BJ (cell line): ENCODE measurements at regions not wholly inside any gene's neighbourhood (a gene's known extent, or its start where the extent isn't known, plus 50 kb on each side); places are given as distances from the start of the nearest gene placed in this dataset.

Experiments used
- CTCF ChIA-PET: fragments of 350-600 bp; formaldehyde crosslinking; extraction: SDS; loops from one replicate; lab custom pipeline; 2021; ENCODE audit warnings: antibody characterized with exemption, inconsistent platforms; lab: Yijun Ruan, JAX
- POLR2A ChIA-PET: fragments of 300-600 bp; sonication (Branson Sonifier 250); formaldehyde crosslinking; extraction: SDS; loops from one replicate; lab custom pipeline; 2021; ENCODE audit warnings: antibody characterized with exemption; lab: Charles Lee
- DNase-seq: peaks from one replicate; pipeline ENCODE4 v3.0.0-alpha.2; 2011; ENCODE audit warnings: low read depth
- H3K27me3 ChIP-seq: 2 replicates; pipeline ENCODE4 v1.6.0; 2011; ENCODE audit warnings: low read length; ENCODE audit not compliant: control insufficient read depth, insufficient read depth
- H3K36me3 ChIP-seq: 2 replicates; pipeline ENCODE4 v1.5.1; 2011; ENCODE audit warnings: low read length; ENCODE audit not compliant: control insufficient read depth, insufficient read depth
- H3K4me3 ChIP-seq: 2 replicates; pipeline ENCODE4 v1.5.1; 2011; ENCODE audit warnings: low read depth, mild to moderate bottlenecking, control low read depth, low read length
- TF ChIP-seq, protein P1 (sequence below): IDR thresholded peaks from 2 replicates; pipeline ENCODE4 v1.5.1; 2011; ENCODE audit warnings: low read depth, mild to moderate bottlenecking, control low read depth, inconsistent platforms, low read length, moderate library complexity; ENCODE audit not compliant: insufficient read depth

- ChIA-PET POLR2A (no interaction called here), CTCF (interaction anchor here (1.6 kb wide), 1 partner anchor 12 kb away, joined by 6 read pairs; no protein-coding TSS in a partner anchor)
- no peak overlapping the region for H3K4me3 ChIP-seq
- H3K36me3 ChIP-seq: no peaks in the 10 kb centered on the region
- no peaks in the 10 kb centered on the region for H3K27me3 ChIP-seq
- no peak for DNase-seq
- TF ChIP-seq, protein P1, sequence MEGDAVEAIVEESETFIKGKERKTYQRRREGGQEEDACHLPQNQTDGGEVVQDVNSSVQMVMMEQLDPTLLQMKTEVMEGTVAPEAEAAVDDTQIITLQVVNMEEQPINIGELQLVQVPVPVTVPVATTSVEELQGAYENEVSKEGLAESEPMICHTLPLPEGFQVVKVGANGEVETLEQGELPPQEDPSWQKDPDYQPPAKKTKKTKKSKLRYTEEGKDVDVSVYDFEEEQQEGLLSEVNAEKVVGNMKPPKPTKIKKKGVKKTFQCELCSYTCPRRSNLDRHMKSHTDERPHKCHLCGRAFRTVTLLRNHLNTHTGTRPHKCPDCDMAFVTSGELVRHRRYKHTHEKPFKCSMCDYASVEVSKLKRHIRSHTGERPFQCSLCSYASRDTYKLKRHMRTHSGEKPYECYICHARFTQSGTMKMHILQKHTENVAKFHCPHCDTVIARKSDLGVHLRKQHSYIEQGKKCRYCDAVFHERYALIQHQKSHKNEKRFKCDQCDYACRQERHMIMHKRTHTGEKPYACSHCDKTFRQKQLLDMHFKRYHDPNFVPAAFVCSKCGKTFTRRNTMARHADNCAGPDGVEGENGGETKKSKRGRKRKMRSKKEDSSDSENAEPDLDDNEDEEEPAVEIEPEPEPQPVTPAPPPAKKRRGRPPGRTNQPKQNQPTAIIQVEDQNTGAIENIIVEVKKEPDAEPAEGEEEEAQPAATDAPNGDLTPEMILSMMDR: no peak
These were observed 811.8 kb upstream of the ACVR2A start for GRCh38 chr2:147033044-147033443.

- Histone ChIP-seq H3K4me3 (no peak overlapping the region), H3K27me3 (no peaks in the 10 kb centered on the region), H3K36me3 (no peaks in the 10 kb centered on the region)
- no peak for DNase-seq
- ChIA-PET CTCF (interaction anchor here (3.3 kb wide), 1 partner anchor 13 kb away, joined by 13 read pairs; no protein-coding TSS in a partner anchor), POLR2A (no interaction called here)
- TF ChIP-seq, protein P1: no peak
These were observed 812.9 kb upstream of the ACVR2A start for GRCh38 chr2:147031897-147032296.

DNA sequence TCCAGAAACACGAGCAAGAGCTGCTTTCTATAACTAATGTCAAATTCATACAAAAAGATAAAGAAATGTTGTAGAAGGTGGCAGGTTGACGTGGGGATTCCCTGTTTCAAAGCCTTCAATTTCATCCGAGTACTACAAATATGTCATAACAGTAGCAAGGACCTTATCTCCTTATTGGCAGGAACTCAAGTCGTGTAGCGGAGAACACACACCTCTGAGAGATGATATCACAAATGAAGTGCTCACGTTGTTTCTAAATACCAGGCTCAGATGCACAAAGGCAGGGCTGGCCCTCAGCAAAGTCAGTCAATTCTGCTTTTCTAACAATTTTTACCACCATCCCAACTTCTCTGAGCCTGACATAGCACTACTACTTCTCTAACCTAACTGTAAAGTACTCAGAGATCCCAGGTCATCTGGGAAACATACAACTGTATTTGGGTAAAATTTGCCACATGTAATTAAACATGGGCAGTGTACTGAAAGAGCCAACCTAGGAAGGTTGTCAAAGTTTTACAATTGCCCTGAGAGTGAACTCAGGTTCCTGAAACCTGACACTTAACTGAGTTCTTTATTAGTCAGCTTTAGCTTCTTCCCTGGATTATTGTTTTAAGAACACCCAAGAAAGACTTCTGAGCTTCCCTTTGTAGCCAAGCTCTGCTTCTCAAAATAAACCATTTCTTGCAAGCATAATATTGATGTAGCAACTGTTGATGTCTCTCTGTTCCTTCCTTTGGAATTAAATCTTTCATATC lies 813.7 kb upstream of the ACVR2A start:
- Histone ChIP-seq H3K36me3 (no peaks in the 10 kb centered on the region), H3K27me3 (no peaks in the 10 kb centered on the region), H3K4me3 (no peak overlapping the region)
- POLR2A ChIA-PET: no interaction called here
- CTCF ChIA-PET: interaction anchor here (0.6 to 3.3 kb wide), 2 partner anchors 13 to 1630 kb away, joined by 3 to 13 read pairs; no protein-coding TSS in a partner anchor
- no peak for DNase-seq
- TF ChIP-seq, protein P1: no peak

DNA sequence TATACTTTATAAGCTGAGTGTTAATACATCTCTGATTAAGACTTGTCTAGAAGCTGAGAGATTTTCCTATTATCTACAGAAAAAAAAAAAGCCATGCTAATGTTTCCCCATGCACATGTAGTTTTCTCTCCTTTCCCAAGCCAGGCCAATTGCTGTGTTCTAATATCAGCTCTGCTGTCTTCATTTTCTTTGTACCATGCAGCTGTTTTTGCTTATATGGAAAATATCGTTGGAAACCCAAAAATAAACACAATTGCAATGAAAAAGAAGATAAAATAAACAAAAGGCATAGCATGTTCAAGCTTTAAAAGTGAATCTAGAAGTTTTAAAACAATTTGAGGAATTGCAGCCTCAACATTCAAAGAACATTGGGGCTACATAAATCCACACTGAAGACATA lies 817.4 kb upstream of the ACVR2A start:
- CTCF ChIA-PET: no interaction called here
- no peaks in the 10 kb centered on the region for H3K36me3 ChIP-seq
- H3K4me3 ChIP-seq: no peak overlapping the region
- H3K27me3 ChIP-seq: no peaks in the 10 kb centered on the region
- DNase-seq: no peak
- POLR2A ChIA-PET: no interaction called here
- TF ChIP-seq, protein P1: no peak

DNA sequence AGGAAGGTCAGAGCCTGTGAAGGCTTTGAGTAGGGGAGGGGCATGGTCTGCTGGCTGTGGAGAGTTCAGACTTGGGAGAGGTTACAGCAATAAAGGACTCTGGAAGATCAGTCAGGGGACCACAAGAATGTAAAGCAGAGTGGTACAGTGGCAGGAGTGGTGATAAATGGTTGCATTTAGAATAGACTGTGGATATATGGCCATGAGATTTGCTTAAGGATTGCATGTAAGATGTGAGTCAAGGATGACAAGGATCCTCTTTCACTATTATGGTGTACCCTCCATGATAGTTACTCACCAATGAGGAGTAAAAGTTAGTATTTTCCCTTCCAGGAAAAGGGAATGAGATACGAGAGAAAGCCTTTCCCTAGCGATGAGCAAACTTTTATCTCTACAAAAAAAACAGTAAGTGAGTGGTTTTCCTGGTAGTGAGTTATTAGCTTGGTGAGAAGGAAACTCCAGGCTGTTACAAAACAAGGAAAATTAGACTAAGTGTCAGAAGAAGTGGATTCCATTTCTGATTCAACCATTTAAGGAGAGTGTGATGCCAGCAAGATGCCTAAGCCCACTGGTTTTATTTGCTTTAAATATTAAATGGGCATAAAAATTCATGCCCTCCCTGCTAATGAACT lies 818.0 kb upstream of the ACVR2A start:
- Histone ChIP-seq H3K4me3 (no peak overlapping the region), H3K36me3 (no peaks in the 10 kb centered on the region), H3K27me3 (no peaks in the 10 kb centered on the region)
- DNase-seq: no peak
- ChIA-PET POLR2A (no interaction called here), CTCF (interaction anchor here (1.5 kb wide), 1 partner anchor 99 kb away, joined by 5 read pairs; no protein-coding TSS in a partner anchor)
- TF ChIP-seq, protein P1: no peak
